Femur (tissue), 1 donor: ENCODE measurements at regions not wholly inside any gene's neighbourhood (a gene's known extent, or its start where the extent isn't known, plus 50 kb on each side); places are given as distances from the start of the nearest gene placed in this dataset.
"Not testable (repeated sequence)": the region's sequence is repeated elsewhere in the genome, so short reads cannot be mapped to it uniquely, and the experiment has no call there.

Experiments
- DNase-seq: peaks from one replicate; pipeline ENCODE4 v3.0.0-alpha.2; 2017

DNA sequence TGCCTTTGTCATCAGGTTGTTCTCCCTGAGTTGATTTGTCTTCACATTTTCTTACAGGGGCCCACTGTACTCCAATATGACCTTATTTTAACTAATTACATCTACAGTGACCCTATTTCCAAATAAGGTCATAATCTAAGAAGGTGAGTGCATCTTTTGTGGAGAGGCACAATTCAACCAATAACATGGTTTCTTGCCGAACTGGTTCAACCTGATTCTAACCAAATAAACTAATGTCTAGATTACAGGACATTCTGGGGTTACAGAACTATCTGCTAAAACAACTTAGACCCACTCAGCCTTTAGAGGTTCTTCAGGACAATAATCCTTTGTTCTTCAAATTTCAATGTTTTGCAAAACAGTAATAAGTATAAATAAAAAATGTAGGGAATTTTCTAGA is 496.5 kb upstream of the SOX11 start:
- DNase-seq = no peak

DNA sequence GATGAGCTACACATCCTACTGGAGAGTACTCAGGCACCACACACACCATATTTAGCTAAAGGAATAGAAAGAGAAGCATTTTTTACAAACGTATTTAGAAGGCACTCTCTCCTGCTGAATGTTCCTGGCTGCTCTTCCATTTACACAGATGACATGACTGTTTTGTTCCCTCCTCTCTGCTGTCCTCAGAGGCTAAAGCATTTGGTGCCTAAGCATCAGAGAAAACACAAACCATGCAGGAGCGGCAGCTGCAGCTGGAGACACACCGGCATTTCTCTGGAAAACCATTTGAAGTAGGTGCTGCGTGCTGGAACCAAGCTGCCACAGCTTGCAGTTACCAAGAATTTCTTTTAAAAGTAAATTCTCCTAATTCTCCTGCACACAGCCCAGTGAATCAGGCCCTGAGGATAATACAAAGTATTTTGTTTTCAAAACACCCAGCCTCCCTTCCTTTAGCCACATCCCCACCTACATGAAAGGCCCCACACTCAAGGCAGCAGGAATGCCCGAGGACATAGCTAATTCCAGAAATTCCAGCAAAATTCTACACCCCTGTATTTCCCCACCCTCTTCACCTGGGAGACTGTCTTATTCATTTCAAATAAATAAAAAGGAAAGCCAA is 488.9 kb upstream of the SOX11 start:
- no peak for DNase-seq

DNA sequence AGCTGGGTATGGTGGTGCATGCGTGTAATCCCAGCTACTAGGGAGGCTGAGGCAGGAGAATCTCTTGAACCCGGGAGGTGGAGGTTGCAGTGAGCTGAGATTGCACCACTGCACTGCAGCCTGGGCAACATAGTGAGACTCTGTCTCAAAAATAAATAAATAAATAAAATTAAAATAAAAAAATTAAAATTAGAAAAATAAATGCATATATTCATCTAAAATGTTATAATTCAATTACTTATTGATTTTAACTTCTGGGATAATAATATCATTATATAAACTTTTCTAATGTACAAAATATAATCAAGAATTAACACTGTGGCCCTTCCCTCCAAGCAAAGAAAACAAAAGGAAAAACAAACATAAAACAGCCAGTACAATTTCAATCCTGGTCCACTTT is 485.4 kb upstream of the SOX11 start:
- DNase-seq = not testable (repeated sequence)

DNA sequence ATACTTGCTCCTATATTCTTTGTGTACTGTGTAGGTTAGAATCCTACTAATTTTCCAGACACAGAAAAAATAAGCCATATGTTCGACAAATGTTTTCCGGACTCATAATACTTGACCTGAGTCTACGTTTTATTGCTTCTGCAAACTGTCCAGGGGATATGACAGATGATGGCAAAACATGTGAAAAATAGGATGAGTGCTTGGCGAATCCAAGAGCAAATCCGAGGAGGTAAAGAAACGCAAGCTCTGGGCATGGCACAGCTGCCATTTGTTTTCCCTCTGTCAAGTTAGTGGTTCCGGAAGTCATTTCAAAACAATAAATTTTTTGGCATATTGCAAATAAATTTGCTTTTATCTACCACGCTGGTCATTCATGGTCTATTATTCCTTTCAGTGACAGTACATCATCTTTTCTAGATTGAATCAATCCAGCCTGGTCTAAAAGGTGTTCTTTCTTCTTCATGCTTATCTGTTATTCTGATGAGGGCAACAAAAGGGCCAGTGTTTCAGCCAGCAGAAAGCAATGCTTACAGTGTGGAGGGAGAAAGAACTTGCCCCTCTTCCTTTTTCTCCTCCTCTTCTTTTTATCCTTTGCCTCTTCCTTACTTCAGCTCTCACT is 476.1 kb upstream of the SOX11 start:
- DNase-seq = no peak

DNA sequence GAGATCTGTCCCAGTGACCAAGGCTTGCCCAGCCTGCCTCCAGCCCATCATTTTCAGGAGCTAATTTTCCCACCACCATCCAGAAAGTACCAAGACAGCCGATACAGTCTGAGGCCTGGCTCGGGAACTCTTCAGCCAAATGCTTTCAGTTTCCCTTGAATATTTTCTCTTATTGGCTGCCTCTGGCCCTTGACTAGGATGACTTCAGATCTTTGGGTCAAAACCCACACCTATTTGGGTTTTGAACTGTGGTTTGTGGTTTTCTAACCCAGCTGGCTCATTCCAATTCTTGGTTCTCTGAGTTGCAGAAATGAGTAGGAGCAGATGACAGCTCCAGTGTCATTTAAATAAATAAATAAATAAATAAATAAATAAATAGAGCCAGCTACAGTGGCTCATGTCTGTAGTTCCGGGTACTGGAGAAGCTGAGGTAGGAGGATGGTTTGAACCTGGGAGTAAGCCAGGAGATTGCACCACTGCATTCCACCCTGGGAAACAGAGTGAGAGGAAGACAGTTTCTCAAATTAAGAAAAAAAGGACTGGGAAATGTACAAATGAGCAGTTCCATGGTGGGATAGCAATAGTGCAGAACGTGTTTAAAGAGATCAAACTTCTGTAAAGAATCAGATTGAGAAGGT is 465.0 kb upstream of the SOX11 start:
- no peak for DNase-seq

DNA sequence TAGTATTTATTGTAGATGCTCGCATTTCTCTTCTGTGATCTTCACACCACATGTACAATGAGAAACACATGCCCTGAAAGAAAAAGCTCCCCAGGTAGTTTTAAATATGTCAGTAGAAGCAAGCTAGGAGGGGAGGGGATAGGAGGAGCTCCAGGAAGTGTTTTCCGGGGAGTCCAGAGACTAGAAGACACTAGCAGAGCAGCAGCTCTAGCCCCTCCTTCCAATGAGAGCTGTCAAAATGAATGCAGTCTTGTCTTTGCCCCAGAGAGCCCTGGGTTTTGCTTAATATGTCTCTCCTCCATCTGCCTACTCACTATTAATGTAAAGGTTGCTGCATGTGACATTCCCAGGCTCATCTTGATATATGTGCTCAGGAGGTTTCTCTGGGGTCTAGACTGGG is 462.6 kb upstream of the SOX11 start:
- DNase-seq = no peak

DNA sequence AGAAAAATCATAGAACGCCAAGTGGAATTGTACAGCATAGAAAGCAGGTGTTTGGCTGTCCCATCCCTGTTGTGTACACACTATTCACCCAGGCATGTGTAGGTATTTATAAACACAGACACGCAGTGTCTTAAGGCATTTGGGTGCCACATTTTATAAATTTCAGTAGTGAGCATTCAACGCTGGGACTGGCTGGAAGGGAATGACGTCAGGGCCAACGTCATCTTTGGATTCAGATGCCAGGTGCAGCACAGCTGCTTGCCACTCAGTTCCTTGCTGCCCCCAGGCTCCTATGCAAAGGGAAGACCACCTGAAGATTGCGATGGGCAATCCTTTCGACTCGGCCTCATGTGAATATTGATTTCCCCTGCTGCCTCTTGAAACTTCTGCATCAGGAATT is 461.7 kb upstream of the SOX11 start:
- DNase-seq = no peak

DNA sequence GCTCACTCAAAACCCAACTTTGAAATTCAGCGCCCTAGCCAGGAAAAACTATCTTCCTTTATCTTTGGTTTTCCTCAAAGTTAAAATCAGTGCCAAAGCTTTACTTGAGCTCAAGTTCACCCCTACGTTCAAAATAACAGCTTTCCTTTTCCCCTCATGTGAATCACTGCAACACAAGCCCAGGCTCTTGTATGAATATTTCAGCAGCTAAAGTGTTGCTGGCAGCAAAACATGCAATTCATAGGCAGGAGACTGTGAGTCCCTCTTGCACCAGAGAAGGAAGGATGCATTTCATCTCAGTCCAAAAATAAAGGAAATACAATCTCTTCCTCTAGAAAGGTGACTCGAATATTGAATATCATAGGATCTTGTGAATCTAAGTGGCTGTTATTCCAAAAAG is 461.3 kb upstream of the SOX11 start:
- DNase-seq = no peak

DNA sequence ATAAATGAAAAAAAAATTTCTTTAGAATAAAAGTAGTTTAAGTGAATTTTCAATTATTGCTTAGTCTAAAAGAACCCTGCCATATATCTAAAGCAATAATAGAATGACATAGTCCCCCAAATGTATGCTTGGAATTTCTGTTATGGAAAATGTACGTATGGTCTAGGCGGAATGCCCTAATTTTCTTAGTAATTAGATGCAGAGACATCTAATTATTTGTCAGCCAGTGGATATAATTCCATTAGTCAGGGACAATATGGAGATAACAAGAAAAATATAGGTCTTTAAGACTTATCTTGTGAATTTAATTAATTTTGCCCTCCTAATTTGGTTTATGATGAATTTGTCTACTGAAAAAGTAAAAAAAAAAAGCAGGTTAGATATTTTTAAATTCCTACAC is 460.9 kb upstream of the SOX11 start:
- no peak for DNase-seq

DNA sequence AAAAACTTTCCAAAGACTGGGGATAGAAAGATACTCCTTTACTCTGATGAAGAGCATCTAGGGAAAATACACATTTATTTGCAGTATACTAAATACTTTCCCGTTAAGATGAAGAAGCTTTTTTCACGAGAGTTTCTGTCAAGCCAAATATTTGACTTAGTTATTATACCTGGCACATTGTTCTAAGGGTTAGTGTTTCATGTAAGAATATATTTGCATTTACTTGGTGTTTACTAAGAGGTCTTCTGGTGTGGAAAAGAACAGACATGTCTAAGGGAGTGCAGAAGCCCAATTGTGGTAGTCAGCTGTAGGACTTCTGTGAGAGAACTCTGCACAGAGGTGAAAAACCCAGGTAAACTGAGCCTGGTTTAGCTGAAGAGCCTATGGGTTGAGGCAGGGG is 457.6 kb upstream of the SOX11 start:
- no peak for DNase-seq

DNA sequence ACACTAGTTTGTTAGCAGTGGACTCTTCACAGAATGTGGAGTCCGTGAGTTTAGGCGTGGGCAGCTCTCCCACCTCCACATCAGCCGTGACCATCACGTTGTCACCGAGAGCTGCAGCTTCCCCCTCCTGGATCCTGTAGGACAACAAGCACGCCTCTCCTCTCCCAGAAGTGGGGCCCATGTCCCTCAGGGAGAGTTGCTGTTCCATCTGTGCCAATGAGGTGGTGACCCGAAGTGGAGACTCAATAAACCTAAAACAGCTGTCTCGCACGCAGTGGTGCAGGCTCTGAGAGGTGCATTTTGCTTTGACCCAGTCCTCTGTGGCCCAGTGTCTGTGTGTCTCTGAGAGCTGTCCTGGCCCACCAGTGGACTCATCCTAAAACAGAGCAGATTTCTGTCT is 456.5 kb upstream of the SOX11 start:
- DNase-seq = peak; percentile 22

DNA sequence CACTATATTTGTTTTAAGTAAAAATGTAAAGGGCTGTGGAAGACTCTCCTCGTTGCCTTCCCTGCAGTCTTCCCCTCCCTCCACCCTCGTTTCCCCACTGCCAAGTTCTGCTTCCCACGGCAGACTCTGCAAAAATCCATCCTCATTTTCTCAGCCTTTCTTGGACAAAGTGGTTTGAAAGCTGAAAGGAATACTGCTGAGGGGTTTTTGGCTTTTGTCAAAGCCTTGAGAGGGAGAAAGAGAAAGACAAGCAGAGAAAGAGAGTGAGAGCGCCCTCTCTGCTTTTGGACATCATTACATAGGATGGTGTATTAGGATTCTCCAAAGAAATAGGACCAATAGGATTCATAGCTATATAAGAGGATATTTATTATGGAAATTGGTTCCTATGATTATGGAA is 455.9 kb upstream of the SOX11 start:
- DNase-seq = peak; percentile 64

DNA sequence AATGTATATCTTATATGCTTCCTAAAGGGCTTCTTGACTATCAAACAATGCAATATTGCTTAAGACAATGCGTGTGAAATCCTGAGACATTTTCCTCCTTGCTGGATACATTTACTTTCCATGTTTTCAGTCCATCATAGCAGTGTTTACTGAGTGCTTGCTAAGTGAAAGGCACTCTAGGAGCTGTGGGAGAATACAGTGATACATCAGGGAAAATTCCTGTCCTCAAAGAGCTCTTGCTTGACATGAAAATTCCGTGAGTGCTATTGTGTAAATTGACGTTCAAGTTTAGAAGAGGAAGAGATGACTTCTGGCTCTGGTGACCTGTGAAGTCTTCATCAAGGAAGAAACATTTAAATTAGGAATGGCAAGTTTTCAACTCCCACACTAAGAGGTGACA is 449.4 kb upstream of the SOX11 start:
- no peak for DNase-seq

DNA sequence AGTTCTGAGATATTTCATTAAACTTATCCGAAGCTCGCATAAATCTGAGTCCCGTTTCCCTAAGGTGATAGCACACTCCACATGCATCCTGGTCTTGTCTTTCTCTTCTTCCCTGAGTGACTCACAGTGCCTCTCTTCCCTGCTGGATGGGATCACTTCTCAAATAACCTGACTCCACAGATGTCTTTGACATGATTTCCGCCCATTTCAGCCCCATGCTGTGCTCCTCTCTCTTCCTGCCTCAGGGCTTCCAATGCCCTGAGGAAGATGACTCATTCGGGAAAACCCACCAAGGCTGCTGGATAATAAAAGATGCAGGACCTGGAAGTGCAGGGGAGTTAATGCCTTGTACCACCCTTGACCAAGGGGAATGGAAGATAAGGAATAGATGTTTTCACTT is 441.7 kb upstream of the SOX11 start:
- no peak for DNase-seq

DNA sequence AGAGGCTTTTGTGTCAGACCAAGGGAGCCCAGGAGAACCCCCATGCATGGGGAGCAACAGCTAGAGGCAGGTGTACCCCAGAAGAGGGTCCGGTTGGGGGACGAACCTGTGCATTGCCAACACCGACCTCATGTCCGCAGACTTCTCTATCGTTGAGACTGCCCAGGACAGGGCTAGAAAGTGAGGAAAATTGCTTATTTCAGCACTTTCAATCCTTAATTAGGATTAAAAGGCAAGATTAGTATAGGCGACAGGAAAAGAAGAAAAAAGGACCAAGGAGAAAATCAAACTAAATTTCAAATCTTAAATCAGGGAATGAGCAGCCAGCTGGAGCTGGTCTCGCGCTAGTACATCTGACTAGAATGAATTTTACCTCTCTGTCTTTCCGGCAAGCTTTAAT is 438.9 kb upstream of the SOX11 start:
- DNase-seq = no peak

DNA sequence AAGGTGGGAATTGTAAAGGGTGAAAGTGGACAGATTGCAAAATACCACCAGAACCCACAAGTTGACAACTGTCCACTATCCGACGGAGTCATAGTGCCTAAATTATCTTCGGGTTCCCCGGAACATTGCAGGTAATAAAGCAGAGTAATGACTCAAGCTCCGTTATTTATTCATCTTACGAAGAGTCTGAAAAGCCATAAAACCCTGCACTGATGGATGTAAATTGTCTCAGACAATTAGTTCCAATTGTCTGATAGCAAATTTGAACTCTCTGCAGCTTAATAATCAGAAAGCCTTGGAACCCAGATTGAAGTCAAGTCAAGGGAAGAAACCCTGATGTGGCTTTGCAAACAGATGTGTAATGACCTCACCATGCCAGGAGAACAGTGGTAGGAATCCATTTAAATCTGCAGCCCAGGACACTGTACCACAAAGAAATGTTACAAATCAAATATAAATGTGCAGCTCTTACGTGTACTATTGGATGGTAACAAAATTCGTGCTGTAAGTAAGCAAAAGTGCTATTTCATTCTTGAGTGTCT is 437.3 kb upstream of the SOX11 start:
- no peak for DNase-seq

DNA sequence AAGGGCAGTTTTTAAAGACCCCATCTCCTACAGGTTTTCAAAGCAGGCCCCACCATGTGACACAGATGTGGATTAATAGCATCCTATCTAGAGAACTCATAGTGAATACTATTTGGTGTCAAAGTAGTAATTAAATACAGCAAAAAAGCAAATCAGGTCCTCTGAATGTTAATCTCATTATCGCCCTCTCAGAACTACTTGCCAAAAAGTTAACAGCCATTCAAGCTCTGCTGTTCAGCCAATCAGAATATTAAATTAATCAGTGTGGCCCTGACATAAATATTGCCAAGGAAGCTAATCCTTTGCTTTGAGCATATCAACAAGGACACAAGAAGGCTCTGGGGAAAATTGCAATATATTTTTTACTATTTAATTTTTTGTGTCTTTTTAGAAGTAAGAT is 428.9 kb upstream of the SOX11 start:
- no peak for DNase-seq

DNA sequence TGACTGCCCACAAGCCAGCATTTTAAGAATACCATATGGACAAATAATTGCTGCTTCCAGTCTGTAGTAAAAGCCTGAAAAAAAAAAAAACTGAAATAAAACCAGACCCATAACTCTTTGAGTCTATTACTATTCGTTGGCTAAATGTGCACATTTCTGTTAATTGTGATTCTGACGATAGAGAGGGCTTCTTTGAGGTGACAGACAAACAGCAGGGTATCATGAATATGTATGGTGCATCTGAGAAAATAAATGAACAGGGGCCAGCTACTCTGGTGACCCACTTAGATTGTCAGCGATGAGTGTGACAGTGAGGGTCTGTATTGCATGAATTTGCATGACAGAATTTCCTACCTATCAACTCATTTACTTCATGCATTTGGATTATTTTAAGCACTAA is 427.8 kb upstream of the SOX11 start:
- no peak for DNase-seq

DNA sequence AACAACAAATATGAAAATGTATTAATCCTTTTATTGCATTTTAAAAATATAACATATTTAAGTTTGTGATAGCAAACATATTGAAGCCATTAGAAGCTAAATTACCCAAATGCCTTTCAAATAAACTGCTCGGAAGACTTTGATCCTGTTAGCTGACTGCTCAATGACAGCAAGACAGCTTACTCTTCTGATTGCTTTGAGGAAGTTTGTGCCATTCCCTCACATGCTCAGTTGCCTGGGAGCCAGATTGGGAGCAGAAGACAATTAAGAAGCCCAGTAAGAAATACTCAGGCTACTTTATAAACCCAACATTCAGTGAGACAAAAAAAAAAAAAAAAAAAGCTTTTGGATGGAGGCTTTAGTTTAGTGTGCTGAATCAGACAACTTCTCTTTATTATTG is 407.1 kb upstream of the SOX11 start:
- DNase-seq = no peak

DNA sequence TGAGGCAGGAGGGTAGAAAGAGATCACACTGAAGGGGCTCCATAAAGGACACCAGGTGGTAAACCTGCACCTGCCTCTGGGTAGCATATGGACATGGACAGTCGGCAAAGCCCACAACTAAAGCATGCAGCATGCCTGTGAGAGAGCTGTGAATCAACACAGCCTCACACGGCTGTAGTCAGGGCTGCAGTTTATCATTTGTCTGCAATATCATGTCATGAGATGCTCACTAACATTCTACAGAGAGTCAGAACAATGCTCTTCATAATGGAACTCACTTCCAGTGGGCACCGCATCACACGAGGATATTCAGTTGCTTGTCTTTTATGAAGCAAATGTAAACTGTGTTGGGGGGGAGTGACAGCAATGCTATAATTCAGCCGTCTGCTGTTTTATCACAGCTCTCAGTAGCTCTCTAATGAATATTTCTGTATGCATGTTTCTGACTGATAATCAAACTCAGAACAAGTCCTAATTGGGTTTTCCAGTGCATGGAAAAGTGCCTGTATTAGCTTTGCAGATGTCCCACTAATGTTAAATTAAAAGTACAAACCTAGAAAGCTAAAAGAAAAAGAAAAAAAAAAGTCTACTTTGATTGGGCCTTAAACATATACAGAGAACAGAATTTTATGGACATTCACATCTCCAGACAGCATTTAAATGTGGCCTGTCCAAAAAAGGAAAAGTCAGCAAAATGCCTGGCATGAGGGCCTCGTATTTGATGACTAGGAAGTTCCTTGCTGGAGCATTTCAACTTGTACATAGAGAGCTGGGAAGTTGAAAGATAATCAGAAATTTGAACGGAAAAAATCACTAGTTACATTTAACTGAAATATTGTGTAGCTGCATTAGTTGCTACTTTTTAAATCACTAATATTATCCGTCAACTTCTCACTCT is 406.1 kb upstream of the SOX11 start:
- DNase-seq = no peak

DNA sequence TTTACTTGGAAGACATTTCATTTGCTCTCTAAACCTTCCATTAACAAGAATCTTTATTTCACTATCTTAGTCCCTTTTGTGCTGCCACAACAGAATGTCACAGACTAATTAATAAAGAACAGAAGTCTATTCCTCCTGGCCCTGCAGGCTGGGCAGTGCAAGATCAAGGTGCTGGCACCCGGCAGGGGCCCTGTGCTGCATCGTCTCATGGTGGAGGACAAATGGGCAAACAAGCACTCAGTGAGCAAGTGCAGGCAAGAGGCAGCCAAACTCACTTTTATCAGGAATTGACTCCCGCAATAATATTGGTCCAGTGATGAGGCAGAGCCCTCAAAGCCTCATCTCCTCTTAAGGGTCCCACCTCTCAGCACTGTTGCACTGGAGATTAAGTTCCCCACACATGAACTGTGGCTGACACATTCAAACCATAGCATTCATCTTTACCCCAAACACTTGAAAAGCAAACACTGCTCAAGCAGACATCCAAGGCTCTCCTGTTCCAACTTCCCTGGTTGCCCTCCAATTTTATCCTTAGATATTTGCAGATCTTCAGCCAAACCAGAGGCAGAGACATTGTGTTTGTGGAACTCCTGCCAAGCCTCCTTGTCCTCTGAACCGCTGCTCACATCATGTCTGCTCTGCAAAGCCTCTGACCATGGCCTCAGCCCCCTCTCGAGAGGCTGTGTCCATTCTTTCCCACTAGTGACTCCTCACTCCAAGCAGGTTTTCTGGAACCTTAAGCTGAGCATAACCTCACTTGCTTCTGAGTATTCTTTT is 404.4 kb upstream of the SOX11 start:
- DNase-seq = peak; percentile 26

DNA sequence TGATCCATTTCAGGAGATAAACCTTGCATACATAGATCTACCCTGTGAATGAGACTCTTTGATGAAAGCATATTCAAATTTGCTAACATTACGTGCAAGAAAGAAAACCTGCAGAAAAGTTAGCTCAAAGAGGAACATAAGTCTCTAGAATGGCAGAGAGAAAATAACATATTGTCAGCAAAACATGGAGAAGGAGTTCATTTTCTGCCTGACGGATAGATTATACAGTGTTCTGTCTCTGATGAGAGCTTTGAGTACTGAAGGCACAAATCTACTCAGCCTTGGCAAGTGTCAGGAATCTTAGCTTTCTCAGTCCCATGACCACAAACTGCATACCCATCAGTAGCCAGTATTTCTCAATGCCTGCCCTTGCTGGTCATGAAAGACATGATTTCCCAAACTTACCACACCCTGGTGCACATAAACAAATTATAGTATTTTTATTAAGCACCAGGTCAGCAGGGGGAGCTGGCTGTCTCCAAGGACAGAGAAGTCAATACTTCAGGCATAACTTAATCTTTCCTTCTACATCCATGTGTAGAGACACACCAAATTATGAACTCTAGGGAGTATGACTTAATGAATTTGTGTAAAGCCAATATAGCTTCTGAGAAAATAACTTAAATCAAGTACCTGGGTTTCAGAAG is 401.2 kb upstream of the SOX11 start:
- DNase-seq = peak; percentile 33
